Natural killer cell treated with Interleukin-12 subunit alpha and Interleukin-12 subunit beta and Interleukin-15 and Interleukin-18, amount 100 ng/mL, for 72 hours (primary cell): ENCODE measurements at regions not wholly inside any gene's neighbourhood (a gene's known extent, or its start where the extent isn't known, plus 50 kb on each side); places are given as distances from the start of the nearest gene placed in this dataset.
"Not testable (repeated sequence)": the region's sequence is repeated elsewhere in the genome, so short reads cannot be mapped to it uniquely, and the experiment has no call there.

ENCODE experiments used
- ATAC-seq, 2 donors: fragments of 150-1000 bp; cut with Tn5 transposase in 1 of 2; sonication (Bioruptor Pico), chemical (Tn5 transposase) in 1 of 2; 2 replicates each; pipeline ENCODE4 v1.10.0; 2021
- DNase-seq: peaks from one replicate; pipeline ENCODE4 v3.0.0; 2022; ENCODE audit warnings: low spot score
- H3K27ac Mint-ChIP-seq, 2 donors: 1 replicate in 1 of 2; 2 replicates in 1 of 2; pipeline ENCODE4 v1.8.0; 2022; ENCODE audit warnings: mixed read lengths in 2 of 2, mild to moderate bottlenecking in 1 of 2, moderate library complexity in 1 of 2
- H3K27me3 Mint-ChIP-seq, 2 donors: 1 replicate in 1 of 2; 2 replicates in 1 of 2; pipeline ENCODE4 v1.8.0; 2022; ENCODE audit warnings: mixed read lengths in 2 of 2
- H3K36me3 Mint-ChIP-seq: one replicate; pipeline ENCODE4 v1.8.0; 2022; ENCODE audit warnings: mixed read lengths
- H3K4me1 Mint-ChIP-seq, 2 donors: 1 replicate in 1 of 2; 2 replicates in 1 of 2; pipeline ENCODE4 v1.8.0; 2022; ENCODE audit warnings: low read depth in 2 of 2, mixed read lengths in 2 of 2, mild to moderate bottlenecking in 1 of 2
- H3K4me3 Mint-ChIP-seq: one replicate; pipeline ENCODE4 v1.8.0; 2022; ENCODE audit warnings: mixed read lengths
- H3K9me3 Mint-ChIP-seq: 2 replicates; pipeline ENCODE4 v1.8.0; 2022; ENCODE audit warnings: mixed read lengths

GRCh38 chr1:195754303-195754702 lies 853.9 kb downstream of the KCNT2 start:
- DNase-seq (no peak), ATAC-seq (no peak)
- H3K27ac Mint-ChIP-seq = no peak overlapping the region
- H3K36me3 Mint-ChIP-seq = no peaks in the 10 kb centered on the region
- H3K4me1 Mint-ChIP-seq = no peaks in the 10 kb centered on the region
- H3K9me3 Mint-ChIP-seq = peaks cover 13% of the 10 kb centered on the region
- H3K4me3 Mint-ChIP-seq = no peak overlapping the region
- no peaks in the 10 kb centered on the region for H3K27me3 Mint-ChIP-seq

GRCh38 chr1:195748969-195749368 lies 859.3 kb downstream of the KCNT2 start:
- DNase-seq (no peak), ATAC-seq (no peak)
- Mint-ChIP-seq H3K27ac (no peak overlapping the region), H3K27me3 (no peaks in the 10 kb centered on the region), H3K9me3 (peaks cover 10% of the 10 kb centered on the region), H3K4me3 (no peak overlapping the region), H3K36me3 (no peaks in the 10 kb centered on the region), H3K4me1 (no peaks in the 10 kb centered on the region)

- Mint-ChIP-seq H3K9me3 (peaks cover 17% of the 10 kb centered on the region), H3K27me3 (no peaks in the 10 kb centered on the region), H3K4me1 (no peaks in the 10 kb centered on the region), H3K27ac (no peak overlapping the region), H3K4me3 (no peak overlapping the region), H3K36me3 (peaks cover 4% of the 10 kb centered on the region)
- DNase-seq = no peak
- no peak for ATAC-seq
Measured at GRCh38 chr1:195745189-195746010, 862.8 kb downstream of the KCNT2 start.

GRCh38 chr1:195744256-195744655 lies 864.0 kb downstream of the KCNT2 start:
- Mint-ChIP-seq H3K27ac (no peak overlapping the region), H3K4me1 (no peaks in the 10 kb centered on the region), H3K4me3 (no peak overlapping the region), H3K27me3 (no peaks in the 10 kb centered on the region), H3K36me3 (peaks cover 4% of the 10 kb centered on the region), H3K9me3 (peaks cover 13% of the 10 kb centered on the region)
- ATAC-seq = no peak
- DNase-seq = no peak

GRCh38 chr1:195740862-195741261 lies 867.4 kb downstream of the KCNT2 start:
- ATAC-seq (no peak), DNase-seq (no peak)
- H3K4me1 Mint-ChIP-seq = no peaks in the 10 kb centered on the region
- peaks cover 4% of the 10 kb centered on the region for H3K36me3 Mint-ChIP-seq
- H3K27me3 Mint-ChIP-seq = no peaks in the 10 kb centered on the region
- H3K27ac Mint-ChIP-seq = no peak overlapping the region
- peaks cover 10% of the 10 kb centered on the region for H3K9me3 Mint-ChIP-seq
- no peak overlapping the region for H3K4me3 Mint-ChIP-seq

GRCh38 chr1:195738966-195739650 lies 869.1 kb downstream of the KCNT2 start:
- peaks cover 11% of the 10 kb centered on the region for H3K9me3 Mint-ChIP-seq
- DNase-seq (no peak), ATAC-seq (no peak)
- no peaks in the 10 kb centered on the region for H3K27me3 Mint-ChIP-seq
- no peak overlapping the region for H3K4me3 Mint-ChIP-seq
- H3K36me3 Mint-ChIP-seq = peaks cover 4% of the 10 kb centered on the region
- no peaks in the 10 kb centered on the region for H3K4me1 Mint-ChIP-seq
- H3K27ac Mint-ChIP-seq = no peak overlapping the region

GRCh38 chr1:195735140-195735539 lies 873.1 kb downstream of the KCNT2 start:
- ATAC-seq = no peak
- Mint-ChIP-seq H3K4me1 (no peaks in the 10 kb centered on the region), H3K9me3 (peaks cover 9% of the 10 kb centered on the region), H3K27me3 (no peaks in the 10 kb centered on the region), H3K27ac (no peak overlapping the region), H3K4me3 (no peak overlapping the region), H3K36me3 (peaks cover 7% of the 10 kb centered on the region)
- DNase-seq = no peak

GRCh38 chr1:195733826-195734225 lies 874.4 kb downstream of the KCNT2 start:
- H3K27ac Mint-ChIP-seq = no peak overlapping the region
- DNase-seq = no peak
- H3K36me3 Mint-ChIP-seq = peaks cover 7% of the 10 kb centered on the region
- ATAC-seq = no peak
- no peaks in the 10 kb centered on the region for H3K27me3 Mint-ChIP-seq
- peaks cover 9% of the 10 kb centered on the region for H3K9me3 Mint-ChIP-seq
- H3K4me1 Mint-ChIP-seq = no peaks in the 10 kb centered on the region
- H3K4me3 Mint-ChIP-seq = no peak overlapping the region

GRCh38 chr1:195733408-195733807 lies 874.8 kb downstream of the KCNT2 start:
- Mint-ChIP-seq H3K9me3 (peaks cover 9% of the 10 kb centered on the region), H3K36me3 (peaks cover 7% of the 10 kb centered on the region), H3K27me3 (no peaks in the 10 kb centered on the region), H3K4me3 (no peak overlapping the region), H3K27ac (no peak overlapping the region), H3K4me1 (no peaks in the 10 kb centered on the region)
- ATAC-seq = no peak
- no peak for DNase-seq

- DNase-seq = no peak
- Mint-ChIP-seq H3K36me3 (peaks cover 7% of the 10 kb centered on the region), H3K27ac (no peak overlapping the region), H3K27me3 (no peaks in the 10 kb centered on the region), H3K4me1 (no peaks in the 10 kb centered on the region), H3K4me3 (no peak overlapping the region), H3K9me3 (peaks cover 16% of the 10 kb centered on the region)
- ATAC-seq = no peak
Measured at GRCh38 chr1:195731385-195731784, 876.9 kb downstream of the KCNT2 start.

- Mint-ChIP-seq H3K27me3 (no peaks in the 10 kb centered on the region), H3K4me1 (no peaks in the 10 kb centered on the region), H3K9me3 (peaks cover 21% of the 10 kb centered on the region), H3K4me3 (no peak overlapping the region), H3K27ac (no peak overlapping the region), H3K36me3 (no peaks in the 10 kb centered on the region)
- ATAC-seq (no peak), DNase-seq (no peak)
Measured at GRCh38 chr1:195723796-195724194, 884.4 kb downstream of the KCNT2 start.

GRCh38 chr1:195722852-195723795 lies 885.1 kb downstream of the KCNT2 start:
- H3K27me3 Mint-ChIP-seq, H3K36me3 Mint-ChIP-seq, DNase-seq, H3K27ac Mint-ChIP-seq, H3K4me3 Mint-ChIP-seq, H3K4me1 Mint-ChIP-seq, ATAC-seq: not testable (repeated sequence)
- H3K9me3 Mint-ChIP-seq = peaks cover 24% of the 10 kb centered on the region

GRCh38 chr1:195722146-195722545 lies 886.1 kb downstream of the KCNT2 start:
- not testable (repeated sequence) for H3K36me3 Mint-ChIP-seq, ATAC-seq, H3K4me1 Mint-ChIP-seq, H3K4me3 Mint-ChIP-seq, H3K27me3 Mint-ChIP-seq, DNase-seq, H3K27ac Mint-ChIP-seq
- peaks cover 20% of the 10 kb centered on the region for H3K9me3 Mint-ChIP-seq
